ENCODE measurements at regions not wholly inside any gene's neighbourhood (a gene's known extent, or its start where the extent isn't known, plus 50 kb on each side); places are given as distances from the start of the nearest gene placed in this dataset.

GRCh38 chr1:59028048-59028447 lies 244.2 kb upstream of the JUN start:
- TF ChIP-seq CTCF (IDR thresholded peaks at IDR 0.05) (no peak), POLR2A (IDR thresholded peaks at IDR 0.05) (no peak), EP300 (IDR thresholded peaks at IDR 0.05) (no peak)

Data from ovary (tissue), 3 donors.